Type B pancreatic cell (in vitro differentiated cells): ENCODE measurements at regions not wholly inside any gene's neighbourhood (a gene's known extent, or its start where the extent isn't known, plus 50 kb on each side); places are given as distances from the start of the nearest gene placed in this dataset.

ENCODE experiments used
- DNase-seq: peaks from one replicate; pipeline ENCODE4 v3.0.0; 2021; ENCODE audit warnings: mixed read lengths; ENCODE audit not compliant: unreplicated experiment; ENCODE audit errors: extremely low spot score
- H3K27ac Mint-ChIP-seq: 2 replicates; pipeline ENCODE4 v1.8.0; 2021; ENCODE audit warnings: mild to moderate bottlenecking, mixed read lengths
- H3K27me3 Mint-ChIP-seq: 2 replicates; pipeline ENCODE4 v1.8.0; 2021; ENCODE audit warnings: mixed read lengths
- H3K36me3 Mint-ChIP-seq: 2 replicates; pipeline ENCODE4 v1.8.0; 2021; ENCODE audit warnings: mixed read lengths
- H3K4me1 Mint-ChIP-seq: one replicate; pipeline ENCODE4 v1.8.0; 2021; ENCODE audit warnings: mixed read lengths; ENCODE audit not compliant: unreplicated experiment
- H3K4me3 Mint-ChIP-seq: 2 replicates; pipeline ENCODE4 v1.8.0; 2021; ENCODE audit warnings: mild to moderate bottlenecking, mixed read lengths
- H3K9me3 Mint-ChIP-seq: 2 replicates; pipeline ENCODE4 v1.8.0; 2021; ENCODE audit warnings: mixed read lengths
- TF ChIP-seq, protein P1 (sequence below): fragments of 200-600 bp; sonication (generic); conservative IDR thresholded peaks from 2 replicates; pipeline ENCODE4 v1.5.0; 2021; ENCODE audit warnings: antibody characterized with exemption, mild to moderate bottlenecking

DNA sequence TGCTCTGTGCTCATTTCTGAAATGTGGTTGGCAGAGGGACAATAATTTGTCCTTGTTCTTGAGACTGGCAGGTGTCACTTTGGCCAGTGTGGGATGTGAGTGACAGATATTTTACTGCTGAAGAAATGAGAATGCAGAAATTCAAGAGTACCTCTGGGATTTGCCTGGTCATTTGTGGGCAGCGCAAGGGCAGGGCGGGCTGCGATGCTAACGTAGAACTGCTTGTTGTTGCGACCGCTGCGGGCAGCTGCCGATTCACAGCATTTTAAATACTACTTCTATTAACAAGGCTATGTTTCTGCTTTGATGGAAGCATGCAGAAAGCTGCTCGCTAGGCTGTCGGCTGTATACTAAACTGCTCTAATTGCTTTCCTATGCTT is 268.6 kb downstream of the FIGN start:
- Mint-ChIP-seq H3K27ac (no peak overlapping the region), H3K4me3 (no peak overlapping the region), H3K9me3 (no peaks in the 10 kb centered on the region), H3K27me3 (peaks cover 11% of the 10 kb centered on the region), H3K4me1 (peaks cover 20% of the 10 kb centered on the region), H3K36me3 (no peaks in the 10 kb centered on the region)
- DNase-seq: no peak
- TF ChIP-seq, protein P1, sequence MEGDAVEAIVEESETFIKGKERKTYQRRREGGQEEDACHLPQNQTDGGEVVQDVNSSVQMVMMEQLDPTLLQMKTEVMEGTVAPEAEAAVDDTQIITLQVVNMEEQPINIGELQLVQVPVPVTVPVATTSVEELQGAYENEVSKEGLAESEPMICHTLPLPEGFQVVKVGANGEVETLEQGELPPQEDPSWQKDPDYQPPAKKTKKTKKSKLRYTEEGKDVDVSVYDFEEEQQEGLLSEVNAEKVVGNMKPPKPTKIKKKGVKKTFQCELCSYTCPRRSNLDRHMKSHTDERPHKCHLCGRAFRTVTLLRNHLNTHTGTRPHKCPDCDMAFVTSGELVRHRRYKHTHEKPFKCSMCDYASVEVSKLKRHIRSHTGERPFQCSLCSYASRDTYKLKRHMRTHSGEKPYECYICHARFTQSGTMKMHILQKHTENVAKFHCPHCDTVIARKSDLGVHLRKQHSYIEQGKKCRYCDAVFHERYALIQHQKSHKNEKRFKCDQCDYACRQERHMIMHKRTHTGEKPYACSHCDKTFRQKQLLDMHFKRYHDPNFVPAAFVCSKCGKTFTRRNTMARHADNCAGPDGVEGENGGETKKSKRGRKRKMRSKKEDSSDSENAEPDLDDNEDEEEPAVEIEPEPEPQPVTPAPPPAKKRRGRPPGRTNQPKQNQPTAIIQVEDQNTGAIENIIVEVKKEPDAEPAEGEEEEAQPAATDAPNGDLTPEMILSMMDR: no peak

DNA sequence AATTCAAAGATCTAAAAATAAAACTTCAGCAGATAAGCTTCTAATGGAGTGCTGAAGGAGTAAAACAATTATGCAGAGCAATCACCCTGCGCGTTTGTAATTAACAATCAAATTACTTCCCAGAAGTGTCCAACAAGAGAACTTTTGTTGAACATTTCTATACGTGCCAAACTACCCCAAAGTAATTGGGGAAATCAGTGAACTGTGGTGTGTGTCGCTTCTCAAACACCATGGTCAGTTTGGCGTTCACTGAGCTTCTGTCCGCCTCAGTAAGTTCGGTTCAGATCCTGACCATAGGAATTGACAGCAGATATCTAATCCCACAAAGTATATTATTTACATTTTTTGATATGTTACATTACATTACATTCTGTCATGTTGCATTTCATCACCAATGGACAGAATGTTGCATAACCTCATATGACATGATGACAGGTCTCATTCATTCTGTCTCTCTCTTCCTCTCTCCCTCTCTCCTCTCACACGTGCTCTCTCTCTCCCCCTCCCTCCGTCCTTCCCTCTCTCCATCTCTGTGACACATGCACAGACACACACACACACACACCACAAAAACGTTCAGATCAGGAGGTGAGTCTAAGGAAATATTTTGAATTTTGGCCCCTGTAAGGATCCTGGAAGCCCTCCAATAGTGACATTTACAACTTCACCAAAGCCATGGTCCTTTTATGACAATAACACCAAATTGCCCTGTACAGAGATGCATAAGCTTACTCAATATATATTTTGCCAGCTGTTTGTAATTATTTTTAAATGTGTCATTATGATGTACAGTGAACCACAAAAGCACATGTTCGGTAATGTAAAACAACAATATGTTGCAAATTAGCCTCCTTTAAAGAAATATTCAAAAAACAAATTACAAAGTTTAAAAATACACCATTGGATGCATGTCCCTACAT is 269.2 kb downstream of the FIGN start:
- TF ChIP-seq, protein P1: no peak
- no peaks in the 10 kb centered on the region for H3K36me3 Mint-ChIP-seq

DNA sequence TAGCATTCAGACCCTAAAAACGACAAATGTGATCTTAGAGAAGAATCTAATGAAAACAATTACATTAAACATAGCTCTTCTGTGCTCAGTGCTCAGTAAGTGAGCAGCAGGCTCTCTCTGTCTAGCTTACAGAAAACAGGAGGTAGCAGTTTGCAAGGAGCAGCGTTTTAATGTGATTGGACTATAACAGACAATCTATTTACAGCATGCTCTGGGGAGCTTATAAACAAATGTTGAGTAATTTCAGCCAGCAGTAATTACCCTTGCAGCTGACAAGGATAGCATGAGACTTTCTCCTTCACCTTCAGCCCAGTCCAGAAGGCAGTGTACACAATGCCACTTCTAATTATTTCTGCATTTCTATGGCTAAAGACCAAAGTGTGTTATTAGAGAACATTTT is 270.4 kb downstream of the FIGN start:
- DNase-seq: no peak
- TF ChIP-seq, protein P1: no peak
- Mint-ChIP-seq H3K27me3 (peaks cover 10% of the 10 kb centered on the region), H3K9me3 (no peaks in the 10 kb centered on the region), H3K4me3 (no peak overlapping the region), H3K27ac (no peak overlapping the region), H3K36me3 (no peaks in the 10 kb centered on the region), H3K4me1 (peaks cover 16% of the 10 kb centered on the region)

More for the DNA sequence above, 269.2 kb downstream of the FIGN start:
- Mint-ChIP-seq H3K27ac (no peak overlapping the region), H3K4me1 (peaks cover 16% of the 10 kb centered on the region), H3K27me3 (peaks cover 11% of the 10 kb centered on the region), H3K4me3 (no peak overlapping the region), H3K9me3 (no peaks in the 10 kb centered on the region)
- no peak for DNase-seq

- no peak overlapping the region for H3K4me3 Mint-ChIP-seq
- TF ChIP-seq, protein P1: no peak
- H3K4me1 Mint-ChIP-seq: peaks cover 9% of the 10 kb centered on the region
- no peak for DNase-seq
- H3K9me3 Mint-ChIP-seq: no peaks in the 10 kb centered on the region
- peaks cover 4% of the 10 kb centered on the region for H3K27me3 Mint-ChIP-seq
- H3K27ac Mint-ChIP-seq: no peak overlapping the region
- no peaks in the 10 kb centered on the region for H3K36me3 Mint-ChIP-seq
These were observed 272.4 kb downstream of the FIGN start for GRCh38 chr2:163463411-163463810.

DNA sequence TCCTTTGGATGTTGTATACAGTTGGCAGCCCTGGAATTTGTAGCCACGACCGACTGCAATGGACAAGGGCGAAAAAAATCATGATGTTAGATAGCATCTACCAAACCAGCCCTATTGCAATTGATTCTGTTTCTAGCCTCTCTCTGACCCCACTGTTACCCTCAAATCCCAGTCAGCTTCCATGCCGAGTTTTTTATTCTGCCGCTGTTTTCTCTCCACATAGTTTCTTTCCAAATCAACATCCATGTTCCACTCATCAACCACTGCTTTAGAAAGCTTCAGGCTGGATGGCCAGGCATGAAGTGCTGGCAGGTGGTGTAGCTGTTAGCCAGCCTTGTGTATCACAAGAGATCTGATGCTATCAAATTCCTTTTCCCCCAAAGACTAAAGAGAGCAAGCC is 272.8 kb downstream of the FIGN start:
- H3K27me3 Mint-ChIP-seq: peaks cover 4% of the 10 kb centered on the region
- no peak overlapping the region for H3K4me3 Mint-ChIP-seq
- H3K4me1 Mint-ChIP-seq: peaks cover 9% of the 10 kb centered on the region

More for the DNA sequence above, 272.8 kb downstream of the FIGN start:
- Mint-ChIP-seq H3K27ac (no peak overlapping the region), H3K9me3 (no peaks in the 10 kb centered on the region), H3K36me3 (no peaks in the 10 kb centered on the region)
- TF ChIP-seq, protein P1: no peak
- DNase-seq: no peak
